ENCODE measurements at regions not wholly inside any gene's neighbourhood (a gene's known extent, or its start where the extent isn't known, plus 50 kb on each side); places are given as distances from the start of the nearest gene placed in this dataset.
"Not testable (repeated sequence)": the region's sequence is repeated elsewhere in the genome, so short reads cannot be mapped to it uniquely, and the experiment has no call there.

DNA sequence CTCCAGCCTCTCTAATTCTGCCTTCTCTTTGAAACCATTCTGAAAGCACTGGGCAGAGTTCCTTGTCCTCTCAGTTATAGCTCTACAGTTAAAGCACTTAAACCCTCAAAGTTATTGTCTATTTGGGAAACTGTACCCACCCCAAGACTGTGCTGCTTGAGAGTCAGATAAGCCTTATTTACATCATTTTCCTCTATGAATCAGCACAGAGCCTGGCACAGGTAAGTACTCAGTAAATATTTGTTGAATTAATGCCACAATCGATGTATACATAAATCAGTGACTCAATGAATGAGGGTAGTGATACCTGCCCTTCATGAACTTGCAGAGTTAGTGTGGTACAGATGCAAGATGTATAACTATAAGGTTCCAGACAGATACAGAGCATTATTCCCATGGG, 549.4 kb upstream of the KLF4 start:
- no peak for DNase-seq (ENCODE audit: low spot score)

DNA sequence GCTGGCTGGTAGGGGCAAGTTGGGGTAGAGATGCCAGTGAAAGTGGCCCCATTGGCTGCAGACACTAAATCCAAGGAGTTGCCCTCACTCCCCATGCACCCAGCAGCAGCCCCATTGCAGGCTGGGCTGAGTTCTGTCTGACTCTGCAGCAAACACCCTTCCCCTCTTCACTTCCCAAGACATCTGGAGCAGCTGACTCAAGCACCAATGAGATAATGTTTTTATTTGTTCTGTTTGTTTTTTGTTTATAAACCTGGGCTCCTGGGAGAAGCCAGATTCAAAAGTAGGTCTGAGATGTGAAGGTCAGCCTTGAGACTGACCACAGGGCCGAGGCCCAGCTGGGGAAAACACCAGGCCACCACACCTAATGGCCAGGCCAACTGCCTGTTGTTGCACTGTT, 545.9 kb upstream of the KLF4 start:
- no peak for DNase-seq (ENCODE audit: low spot score)

DNA sequence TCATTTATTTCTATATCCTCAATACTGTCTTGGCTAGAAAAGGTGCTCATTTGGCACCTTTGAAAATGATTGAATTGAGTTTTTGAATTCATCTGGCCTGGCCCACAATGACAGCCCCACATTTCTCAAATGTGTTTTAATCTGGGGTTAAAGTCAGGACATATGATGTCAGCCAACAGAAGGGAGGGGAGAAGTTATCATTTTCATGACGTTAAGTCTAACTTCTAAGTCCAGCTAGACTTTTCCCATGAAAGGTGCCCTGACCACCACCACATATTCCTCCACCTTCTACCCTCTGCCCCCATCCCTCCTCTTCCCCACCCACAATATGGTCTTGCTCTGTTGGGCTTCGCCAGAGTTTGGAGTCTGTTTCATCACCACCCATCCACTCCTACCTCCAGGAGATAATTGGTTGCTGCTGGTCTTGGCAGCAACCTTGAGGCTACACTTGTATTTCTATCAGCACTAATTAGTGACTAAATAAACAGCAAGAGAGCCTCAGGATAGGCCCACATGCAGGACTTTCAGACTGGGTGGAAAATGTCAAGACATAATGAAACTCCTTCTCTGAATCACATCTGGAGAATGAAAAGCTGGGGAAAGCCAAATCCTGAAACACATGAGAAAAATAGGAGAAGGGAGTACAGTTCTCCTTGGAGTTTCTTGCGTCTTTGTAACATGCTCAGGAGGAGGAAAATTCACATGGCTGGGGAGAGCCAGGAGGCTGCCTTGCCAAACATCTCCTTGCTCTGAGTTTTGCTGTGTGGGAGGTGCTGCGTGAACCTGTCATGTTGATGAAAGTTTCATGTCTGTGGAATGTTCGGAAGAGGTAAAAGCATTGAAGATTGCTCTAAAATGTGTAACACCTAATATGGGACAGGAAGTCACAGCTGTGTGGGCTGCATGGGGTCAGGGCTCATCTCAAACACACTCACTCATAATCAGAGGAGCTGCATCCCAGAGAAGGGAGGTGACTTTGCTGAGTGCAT, 544.7 kb upstream of the KLF4 start:
- DNase-seq (ENCODE audit: low spot score), result no peak

DNA sequence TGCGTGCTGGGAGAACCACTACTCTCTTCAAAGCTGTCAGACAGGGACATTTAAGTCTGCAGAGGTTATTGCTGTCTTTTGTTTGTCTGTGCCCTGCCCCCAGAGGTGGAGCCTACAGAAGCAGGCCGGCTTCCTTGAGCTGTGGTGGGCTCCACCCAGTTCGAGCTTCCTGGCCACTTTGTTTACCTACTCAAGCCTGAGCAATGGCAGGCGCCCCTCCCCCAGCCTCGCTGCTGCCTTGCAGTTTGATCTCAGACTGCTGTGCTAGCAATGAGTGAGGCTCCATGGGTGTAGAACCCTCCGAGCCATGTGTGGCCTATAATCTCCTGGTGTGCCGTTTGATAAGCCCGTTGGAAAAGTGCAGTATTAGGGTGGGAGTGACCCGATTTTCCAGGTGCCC, 542.5 kb upstream of the KLF4 start:
- DNase-seq (ENCODE audit: low spot score), result not testable (repeated sequence)

DNA sequence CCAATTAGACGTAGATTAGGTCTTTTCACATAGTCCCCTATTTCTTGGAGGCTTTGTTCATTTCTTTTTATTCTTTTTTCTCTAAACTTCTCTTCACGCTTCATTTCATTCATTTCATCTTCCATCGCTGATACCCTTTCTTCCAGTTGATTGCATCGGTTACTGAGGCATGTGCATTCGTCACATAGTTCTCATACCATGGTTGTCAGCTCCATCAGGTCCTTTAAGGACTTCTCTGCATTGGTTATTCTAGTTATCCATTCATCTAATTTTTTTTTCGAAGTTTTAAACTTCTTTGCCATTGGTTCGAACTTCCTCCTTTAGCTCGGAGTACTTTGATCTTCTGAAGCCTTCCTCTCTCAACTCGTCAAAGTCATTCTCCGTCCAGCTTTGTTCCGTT, 541.7 kb upstream of the KLF4 start:
- not testable (repeated sequence) for DNase-seq (ENCODE audit: low spot score)

DNA sequence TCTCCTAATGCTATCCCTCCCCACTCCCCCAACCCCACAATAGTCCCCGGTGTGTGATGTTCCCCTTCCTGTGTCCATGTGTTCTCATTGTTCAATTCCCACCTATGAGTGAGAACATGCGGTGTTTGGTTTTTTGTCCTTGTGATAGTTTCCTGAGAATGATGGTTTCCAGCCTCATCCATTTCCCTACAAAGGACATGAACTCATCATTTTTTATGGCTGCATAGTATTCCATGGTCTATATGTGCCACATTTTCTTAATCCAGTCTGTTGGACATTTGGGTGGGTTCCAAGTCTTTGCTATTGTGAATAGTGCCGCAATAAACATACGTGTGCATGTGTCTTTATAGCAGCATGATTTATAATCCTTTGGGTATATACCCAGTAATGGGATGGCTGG, 537.1 kb upstream of the KLF4 start:
- not testable (repeated sequence) for DNase-seq (ENCODE audit: low spot score)

DNA sequence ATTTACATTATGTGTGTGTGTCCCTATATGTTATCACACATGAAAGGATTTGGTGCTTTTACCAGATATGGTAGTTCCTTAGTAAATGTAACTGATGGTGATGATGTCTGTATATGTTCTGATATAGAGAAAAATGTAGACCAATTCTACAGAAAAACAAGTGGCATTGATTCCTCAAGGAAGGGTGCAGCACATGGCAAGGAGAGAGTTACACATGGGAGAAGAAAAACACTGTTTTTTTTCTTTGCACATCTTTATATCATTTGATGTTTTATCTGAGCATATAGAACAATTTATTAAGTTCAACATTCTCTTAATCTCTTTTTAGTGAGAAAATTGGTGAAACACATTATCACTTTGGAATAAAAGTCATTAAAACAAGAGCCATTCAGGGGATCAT, 535.0 kb upstream of the KLF4 start:
- DNase-seq (ENCODE audit: low spot score), result no peak

DNA sequence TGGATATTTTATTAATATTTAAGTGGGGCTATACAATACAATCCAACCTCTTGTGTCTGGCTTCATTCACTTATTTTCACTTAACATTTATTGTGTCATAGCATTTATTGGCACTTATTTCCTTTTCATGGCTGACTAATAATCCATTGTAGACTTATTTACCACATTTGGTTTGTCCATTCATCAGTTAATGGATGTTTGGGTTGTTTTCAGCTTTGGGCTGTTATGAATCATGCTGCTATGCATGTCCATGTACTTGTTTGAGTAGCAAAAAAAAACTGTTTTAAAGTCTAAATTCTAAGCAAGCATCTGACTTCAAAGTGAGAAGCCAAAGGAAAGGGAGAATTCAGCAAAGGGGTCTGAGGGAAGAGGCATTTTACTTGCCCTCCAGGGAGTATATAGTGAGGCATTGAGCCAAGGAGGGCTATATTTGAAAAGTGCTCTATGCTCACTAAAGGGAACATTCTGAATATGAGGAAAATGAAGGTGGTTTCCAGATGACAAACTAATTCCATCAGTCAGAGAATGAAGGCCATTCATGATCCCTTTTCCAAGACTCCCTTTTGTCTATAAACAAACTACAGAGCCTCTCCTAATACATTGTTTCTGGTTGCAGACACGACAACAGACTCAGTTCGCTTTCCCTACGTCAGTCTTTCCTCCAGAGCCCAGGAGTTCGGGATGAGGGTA, 532.8 kb upstream of the KLF4 start:
- DNase-seq (ENCODE audit: low spot score), result no peak

DNA sequence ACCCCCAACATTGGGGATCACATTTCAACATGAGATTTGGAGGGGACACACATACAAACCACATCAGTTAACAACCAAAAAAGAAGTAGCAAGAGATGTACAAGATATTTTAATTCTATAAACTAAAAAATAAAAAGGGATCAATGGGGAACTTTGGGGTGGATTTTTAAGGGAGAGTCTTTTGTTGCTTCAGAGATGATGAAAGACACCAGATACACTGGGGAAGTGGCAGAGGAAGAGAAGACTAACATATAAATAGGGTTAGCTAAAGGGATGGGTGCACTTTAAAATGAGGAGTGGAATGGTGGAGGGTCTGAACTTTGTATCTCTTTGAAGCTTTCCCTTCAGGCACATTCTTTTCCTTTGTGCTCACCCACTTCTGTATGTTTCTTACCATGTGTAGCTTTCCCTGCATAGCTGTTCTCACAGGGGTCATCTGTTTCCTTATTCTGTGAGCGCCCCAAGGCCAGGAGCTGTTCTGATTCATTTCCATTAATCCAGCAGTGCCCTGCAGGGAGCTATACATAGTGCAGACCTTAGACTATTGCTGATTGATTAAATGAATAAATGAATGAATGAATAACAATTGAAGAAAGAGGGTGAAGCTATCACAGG, 531.6 kb upstream of the KLF4 start:
- no peak for DNase-seq (ENCODE audit: low spot score)

DNA sequence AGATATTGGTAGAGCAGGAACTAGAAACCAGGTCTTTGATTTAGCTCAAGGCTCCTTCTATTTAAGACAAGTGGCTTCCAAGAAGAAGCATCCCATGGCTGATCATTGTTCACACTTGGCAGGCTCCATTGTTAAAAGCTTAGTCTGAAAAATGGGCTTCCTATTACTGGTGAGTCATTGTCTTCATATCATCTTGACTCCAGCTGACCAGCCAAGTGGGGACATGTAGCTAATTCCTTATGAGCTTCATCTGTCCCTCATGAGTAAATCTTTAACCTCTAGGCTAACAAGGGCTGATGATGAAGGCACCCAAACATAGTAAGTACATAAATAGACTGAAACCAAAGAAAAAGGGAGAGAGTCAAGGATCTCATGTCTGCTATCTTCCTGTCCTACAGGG, 530.3 kb upstream of the KLF4 start:
- no peak for DNase-seq (ENCODE audit: low spot score)

DNA sequence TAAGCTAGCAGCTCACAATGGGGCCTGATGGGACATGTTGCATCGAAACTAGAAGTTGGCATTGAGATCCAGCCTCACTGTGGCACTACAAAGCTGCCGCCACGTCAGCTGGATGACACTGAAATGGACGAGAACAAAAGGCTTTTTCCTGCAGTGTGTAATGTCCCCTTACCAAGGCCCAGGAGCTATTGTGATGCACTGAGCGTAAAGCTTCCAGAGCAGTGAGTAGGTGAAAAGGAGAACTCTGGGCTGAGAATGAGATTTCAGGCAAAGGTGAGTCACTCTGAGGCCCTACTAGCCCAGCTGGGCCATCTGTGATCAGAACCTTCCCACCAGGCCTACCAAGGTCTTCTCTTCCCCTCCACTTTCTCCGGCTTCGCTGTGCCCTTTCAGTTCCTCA, 528.1 kb upstream of the KLF4 start:
- no peak for DNase-seq (ENCODE audit: low spot score)

DNA sequence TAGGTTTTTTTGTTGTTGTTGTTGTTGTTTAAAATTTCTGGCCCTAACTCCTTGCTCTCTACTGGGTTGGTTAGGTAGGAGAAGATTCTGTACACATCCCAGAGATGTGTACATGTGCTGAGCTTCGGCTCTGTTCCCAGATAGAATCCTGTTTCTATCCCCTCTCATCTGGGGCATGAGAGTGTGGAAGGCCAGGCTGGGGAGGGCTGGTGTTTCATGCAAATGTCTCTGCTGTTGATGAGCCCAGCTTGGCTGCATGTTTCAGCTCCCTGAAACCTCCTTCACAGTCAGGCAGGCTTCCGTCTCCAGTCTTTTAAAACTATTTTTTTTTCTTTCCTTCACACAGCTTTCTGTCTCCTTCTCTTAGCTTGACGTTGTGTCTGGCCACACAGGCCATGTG, 526.9 kb upstream of the KLF4 start:
- DNase-seq (ENCODE audit: low spot score), result no peak

DNA sequence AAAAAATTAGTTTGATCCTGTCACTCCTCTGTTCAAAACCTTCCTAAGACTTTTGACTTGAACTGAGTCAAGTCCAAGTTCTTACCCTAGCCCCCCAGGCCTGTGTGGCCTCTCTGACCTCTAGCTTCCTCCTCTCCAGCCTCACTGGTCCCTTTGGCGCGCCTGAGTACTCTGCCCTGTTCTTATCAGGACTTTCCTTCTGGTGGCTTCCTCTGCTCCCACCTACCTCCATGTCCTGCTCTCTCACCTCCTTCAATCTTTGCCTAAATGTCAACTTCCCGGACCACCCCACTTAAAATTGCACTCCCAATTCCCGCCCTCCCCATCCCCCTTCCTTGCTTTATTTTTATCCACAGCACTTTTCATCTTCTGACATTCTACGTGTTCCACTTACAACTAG, 526.1 kb upstream of the KLF4 start:
- no peak for DNase-seq (ENCODE audit: low spot score)

DNA sequence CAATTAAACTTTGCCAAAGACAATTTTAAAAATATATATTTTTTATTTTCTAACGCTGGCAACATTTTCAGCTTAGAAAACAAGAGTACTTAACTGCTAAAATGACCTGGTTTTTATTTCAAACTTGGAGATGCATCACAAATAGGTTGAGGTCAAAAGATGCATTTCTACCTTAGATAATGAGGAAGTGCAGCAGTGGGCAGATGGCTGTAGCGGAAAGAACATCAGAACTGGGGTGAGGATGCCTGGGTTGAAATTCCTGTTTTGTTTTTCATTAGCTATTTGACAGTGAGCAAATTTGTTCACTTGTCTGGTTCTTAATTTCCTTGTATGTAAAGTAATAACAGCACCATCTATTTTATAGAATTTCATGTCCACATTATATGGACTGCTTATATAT, 524.8 kb upstream of the KLF4 start:
- DNase-seq (ENCODE audit: low spot score), result no peak

DNA sequence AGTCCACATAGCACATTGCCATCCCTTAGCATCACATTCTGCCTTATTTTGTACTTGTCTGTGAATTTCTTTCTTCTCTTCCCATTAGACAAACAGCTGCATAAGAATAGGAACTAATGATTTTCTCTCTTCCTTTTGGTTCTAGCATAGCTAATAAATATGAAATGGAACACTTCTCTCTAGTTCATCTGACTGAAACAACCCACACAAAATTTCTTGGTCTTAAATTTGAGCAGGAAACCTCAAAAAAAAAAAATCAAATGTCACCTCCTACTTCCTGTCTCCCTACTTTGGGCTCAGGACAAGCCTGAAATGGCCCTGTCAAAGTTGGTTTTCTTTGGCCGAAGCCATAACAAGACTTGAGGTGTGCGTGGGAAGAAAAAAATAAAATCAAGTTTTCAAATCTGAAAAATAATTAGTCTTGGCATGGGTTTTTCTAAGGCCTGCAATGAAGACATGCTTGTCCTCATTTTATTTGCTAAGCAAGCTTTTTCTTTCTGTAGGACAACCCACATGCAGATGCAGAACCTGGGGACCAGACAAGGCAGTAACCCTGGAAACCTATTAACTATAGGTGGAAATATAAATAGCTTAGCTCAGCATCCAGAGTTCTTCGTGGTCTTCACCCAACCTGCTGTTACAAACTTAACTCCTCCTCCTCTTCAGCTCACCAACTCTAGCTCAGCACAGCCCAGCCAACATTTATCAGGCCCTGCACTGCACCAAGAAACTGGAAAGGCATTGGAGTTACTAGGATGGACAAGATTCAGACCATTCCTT, 523.5 kb upstream of the KLF4 start:
- no peak for DNase-seq (ENCODE audit: low spot score)

DNA sequence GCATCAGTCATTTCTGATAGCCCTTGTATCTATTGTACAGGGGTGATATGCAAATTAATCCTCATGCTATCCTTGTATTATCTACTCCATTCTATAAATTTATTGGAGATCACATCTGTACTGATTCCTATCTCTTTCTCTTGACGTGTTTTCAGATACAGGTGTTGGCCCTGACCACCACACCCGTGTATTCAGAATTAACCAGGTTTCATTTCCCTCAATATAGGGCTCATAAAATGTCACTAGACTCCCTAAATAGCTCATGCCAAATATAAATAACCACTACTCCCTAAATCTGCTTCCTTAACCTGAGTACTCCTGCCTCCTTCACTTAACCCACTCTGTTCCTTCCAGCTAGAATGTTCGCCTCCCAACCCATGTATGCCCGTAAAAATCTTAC, 522.8 kb upstream of the KLF4 start:
- no peak for DNase-seq (ENCODE audit: low spot score)

DNA sequence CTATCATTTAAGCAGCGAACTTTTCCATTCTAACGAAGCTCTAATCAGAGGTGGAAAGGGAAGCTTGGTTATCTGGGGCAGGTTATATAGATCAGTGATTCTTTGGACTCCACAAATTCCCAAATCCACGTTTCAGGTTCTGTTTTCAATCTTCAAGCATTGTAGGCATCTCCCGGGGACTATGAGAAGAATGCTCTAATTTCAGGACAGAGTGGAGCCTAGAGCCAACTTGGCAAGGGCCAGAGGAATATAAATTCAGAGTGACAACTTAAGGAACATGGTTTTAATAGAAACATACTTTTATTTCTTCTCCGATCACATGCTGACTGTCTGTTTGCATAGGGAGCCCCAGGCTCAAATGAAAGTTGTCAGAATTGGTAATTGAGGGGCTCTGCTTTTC, 514.0 kb upstream of the KLF4 start:
- no peak for DNase-seq (ENCODE audit: low spot score)

DNA sequence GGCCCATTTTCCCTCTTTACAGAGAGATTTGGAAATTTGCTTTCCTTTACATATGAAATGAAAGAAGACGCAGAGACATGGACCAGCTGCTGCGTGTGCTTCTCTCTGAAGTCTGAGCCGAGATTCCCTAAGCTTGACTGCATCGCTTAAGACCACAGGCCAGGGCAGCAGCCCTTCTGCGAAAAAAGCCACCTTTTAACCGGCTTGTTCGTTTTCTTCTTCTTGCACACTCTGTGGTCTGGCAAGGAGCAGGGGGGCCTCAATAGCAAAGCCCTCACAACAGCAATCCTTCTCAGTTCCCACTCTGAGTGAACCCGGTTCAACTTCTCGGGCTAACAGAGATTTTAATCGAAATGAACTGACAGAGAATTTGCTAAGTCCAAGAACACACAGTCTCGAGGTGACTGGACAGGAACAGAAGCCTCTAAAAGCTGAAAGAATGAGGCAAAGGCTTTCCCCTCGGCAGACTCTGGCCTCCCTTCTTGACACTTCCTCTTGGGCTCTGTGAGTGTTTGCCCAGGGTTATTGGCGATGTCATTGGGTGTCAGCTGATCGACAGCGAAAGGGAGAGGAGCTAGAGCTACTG, 512.9 kb upstream of the KLF4 start:
- no peak for DNase-seq (ENCODE audit: low spot score)

DNA sequence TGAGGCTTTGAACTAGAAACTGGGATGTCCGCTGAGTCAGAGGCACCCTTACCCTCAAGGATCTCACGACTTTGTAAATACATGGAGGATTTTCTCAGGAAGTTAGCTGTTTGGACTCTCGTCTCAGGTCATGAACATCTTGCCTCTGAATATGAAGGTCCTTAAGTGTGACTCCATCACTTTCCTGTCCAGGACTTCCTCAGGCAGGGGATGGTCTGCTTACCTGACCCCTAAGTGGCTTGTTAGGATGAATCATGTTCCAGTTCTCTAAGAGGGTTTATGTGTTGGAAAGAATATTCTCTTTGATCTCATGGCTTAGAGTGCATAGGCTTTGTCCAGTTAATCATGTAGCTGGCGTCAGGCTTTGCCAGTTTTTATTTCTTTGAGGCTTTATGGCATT, 511.7 kb upstream of the KLF4 start:
- DNase-seq (ENCODE audit: low spot score), result no peak

DNA sequence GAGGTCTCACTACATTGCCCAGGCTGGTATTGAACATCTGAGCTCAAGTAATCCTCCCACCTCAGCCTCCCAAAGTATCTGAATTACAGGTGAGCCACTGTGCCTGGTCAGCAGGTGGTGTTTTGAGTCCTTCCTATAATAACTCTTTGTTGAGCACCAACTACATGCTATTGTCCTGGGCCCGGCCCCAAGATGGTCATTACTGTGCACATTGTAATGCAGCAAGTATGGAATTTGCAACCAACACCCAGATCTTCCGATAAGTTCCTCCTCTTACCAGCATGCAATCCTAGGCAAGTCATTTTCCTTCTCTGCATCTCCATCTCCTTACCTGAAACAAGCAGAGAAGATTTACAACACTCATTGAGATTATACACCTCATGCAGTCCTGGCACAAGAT, 510.3 kb upstream of the KLF4 start:
- peak; percentile 14 for DNase-seq (ENCODE audit: low spot score)

DNA sequence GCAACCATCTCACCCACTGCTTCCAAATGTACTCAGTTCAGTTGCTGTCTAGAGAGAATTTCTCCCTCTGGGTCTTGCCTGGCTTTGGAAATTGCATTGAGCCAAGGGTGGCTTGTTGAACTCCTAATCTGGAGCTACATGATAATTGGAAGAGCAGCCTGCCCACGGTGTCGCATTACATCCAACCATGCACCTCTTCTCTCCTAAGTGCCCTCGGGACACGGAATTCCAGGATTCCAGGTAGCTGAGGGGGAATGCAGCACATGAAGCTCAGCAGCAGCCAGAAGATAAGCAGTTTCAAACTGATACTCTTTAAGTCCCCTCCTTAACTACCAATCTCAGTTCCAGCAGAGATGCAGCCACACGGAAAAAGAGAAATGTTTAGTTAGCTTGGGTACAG, 509.4 kb upstream of the KLF4 start:
- no peak for DNase-seq (ENCODE audit: low spot score)

DNA sequence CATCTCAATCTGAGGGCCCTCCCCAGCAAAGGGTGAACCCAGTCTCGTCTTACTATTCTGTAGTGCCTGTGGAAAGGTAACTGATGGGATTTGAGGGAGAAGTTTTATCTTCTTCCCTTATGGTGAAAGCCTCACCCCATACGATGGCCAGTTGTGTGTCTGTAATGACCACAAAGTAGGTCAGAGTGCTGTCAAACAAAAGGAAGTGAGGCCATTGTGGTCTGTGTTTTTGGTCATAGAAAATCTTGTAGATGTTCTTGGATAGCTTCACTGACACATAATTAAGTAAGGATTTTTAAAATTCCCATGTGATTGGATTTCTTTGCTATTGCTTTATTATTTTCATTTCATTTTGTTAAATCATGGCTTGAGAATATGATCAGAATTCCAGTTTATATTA, 505.1 kb upstream of the KLF4 start:
- no peak for DNase-seq (ENCODE audit: low spot score)
